Pancreas (tissue), 10 donors: ENCODE measurements at regions not wholly inside any gene's neighbourhood (a gene's known extent, or its start where the extent isn't known, plus 50 kb on each side); places are given as distances from the start of the nearest gene placed in this dataset.

Source experiments
- ATAC-seq, 4 donors: fragments of 200-7000 bp; cut with Tn5 transposase; one replicate each; pipeline versions ENCODE4 v1.8.0 to v1.9.1; 2020; ENCODE audit warnings: mild to moderate bottlenecking in 4 of 4, moderate library complexity in 4 of 4
- DNase-seq, 6 donors: peaks; one replicate each; pipeline ENCODE4 v3.0.0-alpha.2; 2020
- FAIRE-seq: peaks from 2 replicates; lab custom pipeline; 2012; peaks lifted over from hg19 to GRCh38; lab: Jason Lieb, UNC
- H3K27ac ChIP-seq, 4 donors: fragments of 200-600 bp; sonication (generic); 1 replicate in 3 of 4; 2 replicates in 1 of 4; pipeline versions ENCODE4 v1.5.0 to v1.8.0; 2020
- H3K27me3 ChIP-seq, 4 donors: fragments of 200-600 bp; one replicate each; pipeline ENCODE4 v1.8.0; 2021
- H3K36me3 ChIP-seq, 3 donors: fragments of 200-600 bp; sonication (generic) in 1 of 3; one replicate each; pipeline versions ENCODE4 v1.5.0 to v1.8.0; 2020 to 2021
- H3K4me1 ChIP-seq, 3 donors: fragments of 200-600 bp; one replicate each; pipeline ENCODE4 v1.8.0; 2021
- H3K4me3 ChIP-seq, 4 donors: fragments of 200-600 bp; sonication (generic) in 2 of 4; one replicate each; pipeline versions ENCODE4 v1.5.0 to v1.8.0; 2020 to 2021
- H3K9me3 ChIP-seq, 4 donors: fragments of 200-600 bp; one replicate each; pipeline ENCODE4 v1.8.0; 2021
- WGBS, 2 donors: extraction: QIAGEN DNeasy Blood & Tissue Kit; methylation state at CpG; one replicate each; pipeline ENCODE4 v1.1.7; 2013; 5-methylcytosine and 5-hydroxymethylcytosine counted together
- intact Hi-C, 3 donors: fragments of 100-400 bp; cut with DNase I; formaldehyde crosslinking; loops; one replicate each; pipeline versions ENCODE4 v1.11.1 to v1.14.2; 2022
- TF ChIP-seq, protein P1 (sequence below), 4 donors: fragments of 200-600 bp; sonication (generic) in 3 of 4; IDR thresholded peaks; one replicate each; pipeline versions ENCODE4 v1.5.0 to v1.8.0; 2021; ENCODE audit warnings: antibody characterized with exemption in 4 of 4
- donor health status: healthy with polysubstance abuse.
- donor health status: DM: no; HTN: no; CAD: no; lungs with moderate emphysema.
- donor health status: DM: no; HTN: no; CAD: no.
- donor health status: control.
- donor health status: control.
- donor health status: Bipolar disorder and iron deficiency.
- donor health status: DM: yes; HTN: yes; CAD: no.
- donor health status: DM: no; HTN: no; CAD: no.
- donor health status: DM: no; HTN: no; CAD: no.
- donor health status: DM: yes; HTN: yes; CAD: no.

- Histone ChIP-seq H3K4me1 (peaks cover 0 to 10% (median 7%) of the 10 kb centered on the region in 3 donors), H3K9me3 (no peaks in the 10 kb centered on the region), H3K4me3 (no peak overlapping the region), H3K27ac (peak overlapping the region in 3 of 4 donors; percentile 10 to 47 (median 34)), H3K36me3 (no peaks in the 10 kb centered on the region), H3K27me3 (no peaks in the 10 kb centered on the region)
- TF ChIP-seq, protein P1, sequence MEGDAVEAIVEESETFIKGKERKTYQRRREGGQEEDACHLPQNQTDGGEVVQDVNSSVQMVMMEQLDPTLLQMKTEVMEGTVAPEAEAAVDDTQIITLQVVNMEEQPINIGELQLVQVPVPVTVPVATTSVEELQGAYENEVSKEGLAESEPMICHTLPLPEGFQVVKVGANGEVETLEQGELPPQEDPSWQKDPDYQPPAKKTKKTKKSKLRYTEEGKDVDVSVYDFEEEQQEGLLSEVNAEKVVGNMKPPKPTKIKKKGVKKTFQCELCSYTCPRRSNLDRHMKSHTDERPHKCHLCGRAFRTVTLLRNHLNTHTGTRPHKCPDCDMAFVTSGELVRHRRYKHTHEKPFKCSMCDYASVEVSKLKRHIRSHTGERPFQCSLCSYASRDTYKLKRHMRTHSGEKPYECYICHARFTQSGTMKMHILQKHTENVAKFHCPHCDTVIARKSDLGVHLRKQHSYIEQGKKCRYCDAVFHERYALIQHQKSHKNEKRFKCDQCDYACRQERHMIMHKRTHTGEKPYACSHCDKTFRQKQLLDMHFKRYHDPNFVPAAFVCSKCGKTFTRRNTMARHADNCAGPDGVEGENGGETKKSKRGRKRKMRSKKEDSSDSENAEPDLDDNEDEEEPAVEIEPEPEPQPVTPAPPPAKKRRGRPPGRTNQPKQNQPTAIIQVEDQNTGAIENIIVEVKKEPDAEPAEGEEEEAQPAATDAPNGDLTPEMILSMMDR (IDR thresholded peaks at IDR 0.05): no peak
- intact Hi-C loops: no loop called here
- WGBS, 2 donors: 14 to 16% methylated on average over 6 of the region's 6 CpGs
- peak in 3 of 6 donors; percentile 31 to 49 (median 34) for DNase-seq
- no peak for FAIRE-seq
- ATAC-seq: peak; percentile 84 to 98 (median 93)
Observed at GRCh38 chr14:26867171-26867757, 269.4 kb upstream of the NOVA1 start.

DNA sequence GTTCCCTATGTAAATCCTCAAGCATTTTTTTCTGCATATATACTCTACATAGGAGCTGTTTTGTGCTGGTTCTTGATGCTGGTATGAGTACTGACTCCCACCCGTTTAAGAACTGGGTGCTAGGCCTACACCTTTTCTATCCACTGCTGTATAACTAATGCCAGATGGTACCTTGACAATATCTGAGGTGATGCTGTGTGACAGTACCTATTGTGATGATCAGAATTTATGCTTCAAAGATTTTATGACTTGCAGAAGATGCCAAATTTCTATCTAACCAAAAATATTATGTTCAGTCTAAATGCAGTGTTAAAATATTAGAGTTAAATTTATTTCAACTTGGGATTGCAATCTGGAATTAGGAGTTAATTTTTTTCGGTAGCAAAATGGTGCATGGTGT, 272.3 kb upstream of the NOVA1 start:
- Histone ChIP-seq H3K9me3 (no peaks in the 10 kb centered on the region), H3K4me3 (no peak overlapping the region), H3K36me3 (no peaks in the 10 kb centered on the region), H3K27ac (no peak overlapping the region), H3K4me1 (peaks cover 0 to 11% (median 10%) of the 10 kb centered on the region in 3 donors), H3K27me3 (no peaks in the 10 kb centered on the region)
- TF ChIP-seq, protein P1 (IDR thresholded peaks at IDR 0.05): no peak
- DNase-seq (no peak), FAIRE-seq (no peak), ATAC-seq (no peak)
- intact Hi-C loops: no loop called here
- whole genome bisulfite sequencing, 2 donors: 85 to 95% methylated on average over 2 of the region's 2 CpGs

GRCh38 chr14:26870722-26871617, 273.1 kb upstream of the NOVA1 start:
- peaks cover 0 to 11% (median 10%) of the 10 kb centered on the region in 3 donors for H3K4me1 ChIP-seq
- no peaks in the 10 kb centered on the region for H3K27me3 ChIP-seq
- no peaks in the 10 kb centered on the region for H3K36me3 ChIP-seq
- intact Hi-C loops: no loop called here
- TF ChIP-seq, protein P1 (IDR thresholded peaks at IDR 0.05): no peak
- no peak overlapping the region for H3K27ac ChIP-seq
- FAIRE-seq (no peak), DNase-seq (no peak), ATAC-seq (no peak)
- H3K9me3 ChIP-seq: no peaks in the 10 kb centered on the region
- 72 to 75% methylated on average over 8 of the region's 8 CpGs for WGBS, 2 donors
- no peak overlapping the region for H3K4me3 ChIP-seq

- Histone ChIP-seq H3K36me3 (no peaks in the 10 kb centered on the region), H3K4me1 (peaks cover 0 to 11% (median 3%) of the 10 kb centered on the region in 3 donors), H3K4me3 (peak overlapping the region in 2 of 4 donors; percentile 9 to 25), H3K9me3 (no peaks in the 10 kb centered on the region), H3K27me3 (no peaks in the 10 kb centered on the region), H3K27ac (peak overlapping the region in 3 of 4 donors; percentile 17 to 66 (median 45))
- WGBS, 2 donors: 16 to 19% methylated on average over 8 of the region's 8 CpGs
- peak in 5 of 6 donors; percentile 19 to 71 (median 62) for DNase-seq
- ATAC-seq: peak; percentile 97 to 99 (median 98)
- intact Hi-C loops: no loop called here
- peak; percentile 51 for FAIRE-seq
- TF ChIP-seq, protein P1 (IDR thresholded peaks at IDR 0.05): no peak
Observed at GRCh38 chr14:26872515-26873361, 274.9 kb upstream of the NOVA1 start.
